ENCODE measurements at regions not wholly inside any gene's neighbourhood (a gene's known extent, or its start where the extent isn't known, plus 50 kb on each side); places are given as distances from the start of the nearest gene placed in this dataset.
"Not testable (repeated sequence)": the region's sequence is repeated elsewhere in the genome, so short reads cannot be mapped to it uniquely, and the experiment has no call there.

GRCh38 chr1:212166644-212167043 lies 118.6 kb upstream of the PPP2R5A start:
- no peak for DNase-seq (ENCODE audit: low read depth, low spot score)
- no peaks in the 10 kb centered on the region for H3K4me1 ChIP-seq (ENCODE audit: insufficient read depth, insufficient read length)
- H3K36me3 ChIP-seq (ENCODE audit: insufficient read depth, insufficient read length, low read length), result no peaks in the 10 kb centered on the region
- H3K9me3 ChIP-seq (ENCODE audit: insufficient read depth, low read length), result no peaks in the 10 kb centered on the region
- no peaks in the 10 kb centered on the region for H3K27me3 ChIP-seq (ENCODE audit: insufficient read depth, insufficient read length)
- no peak for TF ChIP-seq SUZ12 (IDR thresholded peaks at IDR 0.05; ENCODE audit: extremely low read depth, insufficient read depth, insufficient read length)
- no peak for TF ChIP-seq ZNF274 (IDR thresholded peaks at IDR 0.05; ENCODE audit: low read depth, low read length)
- no peak for TF ChIP-seq YY1 (IDR thresholded peaks at IDR 0.05; ENCODE audit: insufficient read depth, insufficient read length)
- no peak overlapping the region for H3K9ac ChIP-seq (ENCODE audit: insufficient read length, low read depth)
- no peak overlapping the region for H3K4me3 ChIP-seq (ENCODE audit: insufficient read length, low read depth)

- no peak for DNase-seq (ENCODE audit: low read depth, low spot score)
- no peak for TF ChIP-seq SUZ12 (IDR thresholded peaks at IDR 0.05; ENCODE audit: extremely low read depth, insufficient read depth, insufficient read length)
- TF ChIP-seq YY1 (IDR thresholded peaks at IDR 0.05; ENCODE audit: insufficient read depth, insufficient read length), result no peak
- TF ChIP-seq ZNF274 (IDR thresholded peaks at IDR 0.05; ENCODE audit: low read depth, low read length), result no peak
These were observed 118.1 kb upstream of the PPP2R5A start for GRCh38 chr1:212167098-212167497.

GRCh38 chr1:212173567-212173966 lies 111.6 kb upstream of the PPP2R5A start:
- no peaks in the 10 kb centered on the region for H3K4me1 ChIP-seq (ENCODE audit: insufficient read depth, insufficient read length)
- no peak overlapping the region for H3K9ac ChIP-seq (ENCODE audit: insufficient read length, low read depth)
- no peak for DNase-seq (ENCODE audit: low read depth, low spot score)
- TF ChIP-seq SUZ12 (IDR thresholded peaks at IDR 0.05; ENCODE audit: extremely low read depth, insufficient read depth, insufficient read length) (no peak), ZNF274 (IDR thresholded peaks at IDR 0.05; ENCODE audit: low read depth, low read length) (no peak), YY1 (IDR thresholded peaks at IDR 0.05; ENCODE audit: insufficient read depth, insufficient read length) (no peak)
- no peaks in the 10 kb centered on the region for H3K9me3 ChIP-seq (ENCODE audit: insufficient read depth, low read length)
- H3K27me3 ChIP-seq (ENCODE audit: insufficient read depth, insufficient read length), result no peaks in the 10 kb centered on the region
- no peak overlapping the region for H3K4me3 ChIP-seq (ENCODE audit: insufficient read length, low read depth)
- H3K36me3 ChIP-seq (ENCODE audit: insufficient read depth, insufficient read length, low read length), result no peaks in the 10 kb centered on the region

More at GRCh38 chr1:212167098-212167497, 118.1 kb upstream of the PPP2R5A start:
- Histone ChIP-seq H3K4me1 (ENCODE audit: insufficient read depth, insufficient read length) (no peaks in the 10 kb centered on the region), H3K27me3 (ENCODE audit: insufficient read depth, insufficient read length) (no peaks in the 10 kb centered on the region), H3K9me3 (ENCODE audit: insufficient read depth, low read length) (no peaks in the 10 kb centered on the region), H3K36me3 (ENCODE audit: insufficient read depth, insufficient read length, low read length) (no peaks in the 10 kb centered on the region), H3K4me3 (ENCODE audit: insufficient read length, low read depth) (no peak overlapping the region), H3K9ac (ENCODE audit: insufficient read length, low read depth) (no peak overlapping the region)

- not testable (repeated sequence) for DNase-seq (ENCODE audit: low read depth, low spot score); H3K27me3 ChIP-seq (ENCODE audit: insufficient read depth, insufficient read length); H3K4me1 ChIP-seq (ENCODE audit: insufficient read depth, insufficient read length); H3K9ac ChIP-seq (ENCODE audit: insufficient read length, low read depth); H3K36me3 ChIP-seq (ENCODE audit: insufficient read depth, insufficient read length, low read length); H3K9me3 ChIP-seq (ENCODE audit: insufficient read depth, low read length); H3K4me3 ChIP-seq (ENCODE audit: insufficient read length, low read depth)
These were observed 110.9 kb upstream of the PPP2R5A start for GRCh38 chr1:212174295-212174694.

GRCh38 chr1:212177542-212177941 lies 107.7 kb upstream of the PPP2R5A start:
- Histone ChIP-seq H3K27me3 (ENCODE audit: insufficient read depth, insufficient read length) (no peaks in the 10 kb centered on the region), H3K4me3 (ENCODE audit: insufficient read length, low read depth) (no peak overlapping the region), H3K36me3 (ENCODE audit: insufficient read depth, insufficient read length, low read length) (no peaks in the 10 kb centered on the region), H3K9me3 (ENCODE audit: insufficient read depth, low read length) (no peaks in the 10 kb centered on the region), H3K4me1 (ENCODE audit: insufficient read depth, insufficient read length) (no peaks in the 10 kb centered on the region), H3K9ac (ENCODE audit: insufficient read length, low read depth) (no peak overlapping the region)
- TF ChIP-seq YY1 (IDR thresholded peaks at IDR 0.05; ENCODE audit: insufficient read depth, insufficient read length) (no peak), SUZ12 (IDR thresholded peaks at IDR 0.05; ENCODE audit: extremely low read depth, insufficient read depth, insufficient read length) (no peak), ZNF274 (IDR thresholded peaks at IDR 0.05; ENCODE audit: low read depth, low read length) (no peak)
- DNase-seq (ENCODE audit: low read depth, low spot score), result no peak

- no peaks in the 10 kb centered on the region for H3K27me3 ChIP-seq (ENCODE audit: insufficient read depth, insufficient read length)
- no peak for TF ChIP-seq SUZ12 (IDR thresholded peaks at IDR 0.05; ENCODE audit: extremely low read depth, insufficient read depth, insufficient read length)
- TF ChIP-seq YY1 (IDR thresholded peaks at IDR 0.05; ENCODE audit: insufficient read depth, insufficient read length), result no peak
- no peak for TF ChIP-seq ZNF274 (IDR thresholded peaks at IDR 0.05; ENCODE audit: low read depth, low read length)
- H3K4me1 ChIP-seq (ENCODE audit: insufficient read depth, insufficient read length), result no peaks in the 10 kb centered on the region
- H3K36me3 ChIP-seq (ENCODE audit: insufficient read depth, insufficient read length, low read length), result no peaks in the 10 kb centered on the region
- H3K9ac ChIP-seq (ENCODE audit: insufficient read length, low read depth), result no peak overlapping the region
- no peak overlapping the region for H3K4me3 ChIP-seq (ENCODE audit: insufficient read length, low read depth)
- DNase-seq (ENCODE audit: low read depth, low spot score), result no peak
- no peaks in the 10 kb centered on the region for H3K9me3 ChIP-seq (ENCODE audit: insufficient read depth, low read length)
These were observed 106.4 kb upstream of the PPP2R5A start for GRCh38 chr1:212178851-212179250.

DNA sequence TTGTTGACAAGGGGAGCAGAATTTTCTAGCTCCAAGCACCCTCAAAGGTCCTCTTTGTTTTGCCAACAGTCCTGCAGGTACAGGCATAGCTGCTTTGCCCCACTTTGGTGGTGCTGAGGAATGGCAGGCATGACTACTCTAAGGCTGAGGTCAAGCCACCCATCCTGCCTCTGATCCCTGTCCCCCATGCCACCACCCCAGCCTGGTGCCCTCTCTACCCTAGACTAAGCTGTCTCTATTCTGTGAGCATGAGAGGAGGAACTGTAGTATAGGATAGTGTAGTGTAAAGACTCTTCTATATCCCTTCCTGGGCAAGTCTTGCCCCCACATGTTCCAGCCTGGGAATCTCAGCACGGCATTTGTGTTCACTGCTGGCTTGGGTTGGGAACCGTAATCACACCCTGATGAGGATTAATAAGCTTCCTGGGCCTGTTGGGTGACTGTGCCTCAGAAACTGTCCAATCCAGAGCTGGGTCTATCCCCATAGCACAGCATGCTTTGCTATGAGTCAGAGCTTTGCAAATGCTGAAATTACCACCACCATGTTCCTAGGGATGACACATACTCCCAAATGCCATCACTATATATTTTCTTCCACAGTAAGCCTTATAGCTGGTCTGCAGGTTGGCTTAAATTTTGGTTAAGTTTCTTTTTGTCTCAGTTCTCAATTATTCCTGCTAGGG lies 105.7 kb upstream of the PPP2R5A start:
- Histone ChIP-seq H3K9me3 (ENCODE audit: insufficient read depth, low read length) (no peaks in the 10 kb centered on the region), H3K36me3 (ENCODE audit: insufficient read depth, insufficient read length, low read length) (no peaks in the 10 kb centered on the region), H3K9ac (ENCODE audit: insufficient read length, low read depth) (no peak overlapping the region), H3K27me3 (ENCODE audit: insufficient read depth, insufficient read length) (no peaks in the 10 kb centered on the region), H3K4me3 (ENCODE audit: insufficient read length, low read depth) (no peak overlapping the region), H3K4me1 (ENCODE audit: insufficient read depth, insufficient read length) (no peaks in the 10 kb centered on the region)
- TF ChIP-seq ZNF274 (IDR thresholded peaks at IDR 0.05; ENCODE audit: low read depth, low read length), result no peak
- TF ChIP-seq YY1 (IDR thresholded peaks at IDR 0.05; ENCODE audit: insufficient read depth, insufficient read length), result no peak
- no peak for TF ChIP-seq SUZ12 (IDR thresholded peaks at IDR 0.05; ENCODE audit: extremely low read depth, insufficient read depth, insufficient read length)
- no peak for DNase-seq (ENCODE audit: low read depth, low spot score)

Measured in NT2/D1 (cell line).